ENCODE measurements at regions not wholly inside any gene's neighbourhood (a gene's known extent, or its start where the extent isn't known, plus 50 kb on each side); places are given as distances from the start of the nearest gene placed in this dataset.

DNA sequence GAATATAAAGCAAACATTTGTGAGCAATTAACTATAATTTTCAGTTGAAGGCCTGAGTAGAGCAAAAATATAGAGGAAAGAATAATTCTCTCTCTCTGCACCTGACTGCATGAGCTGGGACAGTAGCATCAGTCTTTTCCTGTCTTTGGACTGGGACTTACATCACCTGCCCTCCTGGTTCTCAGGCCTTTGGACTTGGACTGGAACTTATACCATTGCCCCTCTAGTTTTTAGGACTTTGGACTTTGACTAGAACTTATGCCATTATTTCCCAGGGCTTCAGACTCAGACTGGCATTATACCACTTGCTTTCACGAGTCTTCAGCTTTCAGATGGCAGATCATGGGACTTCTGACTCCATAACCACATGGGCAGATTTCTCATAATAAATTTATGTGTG lies 81.0 kb upstream of the SLC25A13 start:
- no peak for DNase-seq

DNA sequence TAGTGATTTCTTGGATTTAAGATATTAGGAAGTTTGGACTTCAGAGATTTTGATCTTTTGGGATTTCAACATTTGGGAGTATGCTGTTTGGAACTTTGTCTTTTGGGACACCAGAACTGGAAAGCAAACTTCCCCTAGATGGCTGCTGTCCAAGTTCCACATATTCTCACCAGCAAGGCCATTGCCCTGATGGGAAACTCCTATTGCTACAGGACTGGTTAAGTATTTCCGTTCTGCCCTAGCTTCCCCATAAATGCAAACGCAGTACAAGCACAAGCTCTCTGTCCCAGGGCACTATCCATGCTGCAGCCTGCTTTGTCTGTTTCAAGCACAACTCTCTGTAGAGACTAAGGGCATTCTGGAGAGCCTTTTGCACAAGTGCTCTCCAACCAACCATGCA lies 79.3 kb upstream of the SLC25A13 start:
- no peak for DNase-seq

- no peak for DNase-seq
Measured at GRCh38 chr7:96400518-96400917, 78.6 kb upstream of the SLC25A13 start.

GRCh38 chr7:96400001-96400400 lies 78.1 kb upstream of the SLC25A13 start:
- DNase-seq, result no peak

DNA sequence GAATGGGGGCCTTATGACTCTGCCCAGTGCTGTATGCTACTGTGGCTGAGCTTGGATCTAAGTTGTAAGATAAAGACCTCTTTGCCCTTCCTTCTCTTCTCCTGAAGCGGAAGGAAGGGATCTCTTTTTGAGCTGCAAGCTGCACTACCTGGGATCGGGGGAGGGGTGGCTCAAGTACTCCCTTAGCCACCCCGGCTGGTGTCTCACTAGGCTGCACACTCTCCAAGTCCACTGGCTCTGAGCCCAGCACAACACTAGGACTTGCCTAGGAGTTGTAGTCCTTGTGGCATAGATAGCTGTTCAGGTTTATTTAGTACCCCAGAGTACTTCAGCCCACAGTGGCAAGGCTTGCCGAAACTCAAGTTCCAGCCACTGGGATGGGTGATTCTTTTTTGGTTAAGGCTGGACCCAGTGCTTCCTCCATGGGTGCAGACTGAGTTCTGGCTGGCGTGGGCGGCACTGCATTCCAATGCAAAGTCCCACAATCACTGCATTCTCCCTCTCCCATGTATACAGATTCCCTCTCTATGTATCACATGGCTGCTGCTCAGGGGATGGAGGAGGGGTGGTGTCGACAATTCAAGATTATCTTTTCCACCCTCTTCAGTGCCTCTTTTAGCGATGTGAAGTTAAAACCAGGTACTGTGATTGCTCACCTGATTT lies 76.2 kb upstream of the SLC25A13 start:
- no peak for DNase-seq

GRCh38 chr7:96388620-96389383 lies 66.9 kb upstream of the SLC25A13 start:
- no peak for DNase-seq

DNA sequence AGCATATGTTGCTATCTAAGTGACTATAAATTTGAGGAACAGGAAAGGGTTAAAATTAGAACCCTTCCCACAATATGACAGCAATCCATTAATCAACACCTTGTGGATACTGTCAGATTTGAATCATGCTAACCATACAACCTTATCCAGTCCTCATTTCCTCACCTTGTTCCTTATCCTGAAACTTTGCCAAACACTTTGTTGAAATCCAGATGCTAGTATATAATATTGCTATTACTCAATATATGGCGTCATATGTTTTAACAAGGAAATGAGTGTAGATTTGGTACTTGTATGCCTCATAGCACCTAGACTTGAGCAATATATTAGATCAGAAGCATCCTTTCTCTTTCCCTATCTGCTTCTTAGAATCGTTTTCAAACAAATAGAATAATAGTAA lies 66.3 kb upstream of the SLC25A13 start:
- no peak for DNase-seq

GRCh38 chr7:96380111-96380512 lies 58.2 kb upstream of the SLC25A13 start:
- DNase-seq, result no peak

GRCh38 chr7:96377399-96377798 lies 55.5 kb upstream of the SLC25A13 start:
- DNase-seq, result no peak

All from C1 segment of cervical spinal cord (tissue), 14 donors.